GM23338 (cell line): ENCODE measurements at regions not wholly inside any gene's neighbourhood (a gene's known extent, or its start where the extent isn't known, plus 50 kb on each side); places are given as distances from the start of the nearest gene placed in this dataset.

Experiments
- ATAC-seq: fragments of 200-7000 bp; cut with Tn5 transposase; 3 replicates; pipeline ENCODE4 v1.9.1; 2020
- DNase-seq: peaks from one replicate; pipeline ENCODE4 v3.0.0-alpha.2; 2015; ENCODE audit warnings: low spot score
- H2AFZ ChIP-seq: fragments of 200-600 bp; sonication (generic); 2 replicates; pipeline ENCODE4 v1.8.0; 2016; ENCODE audit warnings: antibody characterized with exemption, mild to moderate bottlenecking, moderate library complexity
- H3F3A ChIP-seq: fragments of 200-600 bp; sonication (generic); replicated peaks from 2 replicates; pipeline ENCODE4 v1.8.0; 2017; ENCODE audit warnings: antibody characterized with exemption, mixed run types, low read depth
- H3K27ac ChIP-seq: fragments of 200-600 bp; sonication (generic); 2 replicates; pipeline ENCODE4 v1.6.1; 2016; ENCODE audit warnings: low read depth
- H3K27me3 ChIP-seq: fragments of 200-600 bp; sonication (generic); 2 replicates; pipeline ENCODE4 v1.8.0; 2016; ENCODE audit warnings: mild to moderate bottlenecking, mixed run types, moderate library complexity; ENCODE audit not compliant: insufficient read depth
- H3K36me3 ChIP-seq: fragments of 200-600 bp; sonication (generic); 2 replicates; pipeline ENCODE4 v1.8.0; 2016; ENCODE audit warnings: mild to moderate bottlenecking; ENCODE audit not compliant: insufficient read depth
- H3K4me1 ChIP-seq: fragments of 200-600 bp; sonication (generic); 2 replicates; pipeline ENCODE4 v1.8.0; 2016; ENCODE audit warnings: mild to moderate bottlenecking, moderate library complexity; ENCODE audit not compliant: insufficient read depth
- H3K4me2 ChIP-seq: fragments of 200-600 bp; sonication (generic); 2 replicates; pipeline ENCODE4 v1.7.1; 2017; ENCODE audit warnings: mixed run types
- H3K4me3 ChIP-seq: fragments of 200-600 bp; sonication (generic); 2 replicates; pipeline ENCODE4 v1.6.1; 2016; ENCODE audit warnings: mixed run types
- H3K79me2 ChIP-seq: fragments of 200-600 bp; sonication (generic); replicated peaks from 2 replicates; pipeline ENCODE4 v1.8.0; 2017; ENCODE audit warnings: mild to moderate bottlenecking; ENCODE audit not compliant: insufficient read depth
- H3K9me2 ChIP-seq: fragments of 200-600 bp; sonication (generic); 2 replicates; pipeline ENCODE4 v1.8.0; 2017; ENCODE audit not compliant: insufficient read depth
- H4K20me1 ChIP-seq: fragments of 200-600 bp; sonication (generic); replicated peaks from 2 replicates; pipeline ENCODE4 v1.8.0; 2017; ENCODE audit warnings: mild to moderate bottlenecking; ENCODE audit not compliant: insufficient read depth
- H3K27ac Mint-ChIP-seq: 2 replicates; pipeline ENCODE4 v1.8.0; 2020; ENCODE audit warnings: inconsistent platforms, mild to moderate bottlenecking, moderate library complexity, mixed read lengths
- H3K27me3 Mint-ChIP-seq: 3 replicates; pipeline ENCODE4 v1.8.0; 2022; ENCODE audit warnings: low read depth, mild to moderate bottlenecking, moderate library complexity, mixed read lengths, inconsistent platforms; ENCODE audit not compliant: insufficient read depth, poor library complexity
- H3K36me3 Mint-ChIP-seq: 3 replicates; pipeline ENCODE4 v1.8.0; 2021; ENCODE audit warnings: low read depth, mild to moderate bottlenecking, inconsistent platforms, moderate library complexity, mixed read lengths
- H3K4me1 Mint-ChIP-seq: 3 replicates; pipeline ENCODE4 v1.8.0; 2020; ENCODE audit warnings: mild to moderate bottlenecking, inconsistent platforms, mixed read lengths
- H3K4me3 Mint-ChIP-seq: 3 replicates; pipeline ENCODE4 v1.8.0; 2021; ENCODE audit warnings: moderate library complexity, mild to moderate bottlenecking, inconsistent platforms, mixed read lengths
- H3K9me3 Mint-ChIP-seq: 3 replicates; pipeline ENCODE4 v1.8.0; 2020; ENCODE audit warnings: moderate library complexity, mild to moderate bottlenecking, inconsistent platforms, mixed read lengths
- CREB1 ChIP-seq: fragments of 250-450 bp; sonication (Bioruptor Pico); IDR thresholded peaks from 2 replicates; pipeline ENCODE4 v1.5.0; 2020; ENCODE audit warnings: low read depth, mild to moderate bottlenecking, moderate library complexity
- CTCF ChIP-seq, 2 experiments: fragments of 200-600 bp in 1 of 2; sonication (generic) in 1 of 2; conservative IDR thresholded peaks; 2 replicates each; pipeline versions ENCODE4 v1.5.1 to v1.6.1; 2016 to 2017; ENCODE audit warnings: antibody characterized with exemption in 2 of 2, low read depth in 2 of 2, mild to moderate bottlenecking in 2 of 2, moderate library complexity in 1 of 2
- EZH2 ChIP-seq: fragments of 200-600 bp; sonication (generic); IDR thresholded peaks from one replicate; pipeline ENCODE4 v1.8.0; 2017; ENCODE audit warnings: antibody characterized with exemption, mild to moderate bottlenecking, low read depth; ENCODE audit not compliant: unreplicated experiment
- NANOG ChIP-seq: IDR thresholded peaks from 2 replicates; pipeline ENCODE4 v1.6.1; 2016; ENCODE audit warnings: antibody characterized with exemption, borderline replicate concordance
- ZNF114 ChIP-seq: fragments of 250-450 bp; sonication (Bioruptor Pico); IDR thresholded peaks from 2 replicates; pipeline ENCODE4 v1.5.0; 2020; ENCODE audit warnings: mild to moderate bottlenecking, moderate library complexity
- ZNF331 ChIP-seq: fragments of 250-450 bp; sonication (Bioruptor Pico); IDR thresholded peaks from 2 replicates; pipeline ENCODE4 v1.5.0; 2020; ENCODE audit warnings: low read depth, mild to moderate bottlenecking, moderate library complexity

GRCh38 chr15:31203999-31204398, 102.5 kb upstream of the TRPM1 start (continued):
- TF ChIP-seq CTCF (conservative IDR thresholded peaks at IDR 0.05; ENCODE audit: low read depth in 2 of 2) (no peak), CREB1 (CRISPR knock-in tag) (no peak), ZNF114 (no peak), ZNF331 (CRISPR knock-in tag) (no peak), NANOG (no peak), EZH2 (no peak)

- H3K4me3 Mint-ChIP-seq, result no peak overlapping the region
- Histone ChIP-seq H3F3A (no peaks in the 10 kb centered on the region), H3K4me1 (no peaks in the 10 kb centered on the region), H3K27ac (no peak overlapping the region), H3K9me2 (no peaks in the 10 kb centered on the region; the same call in 1 of the 2 replicates), H3K79me2 (no peaks in the 10 kb centered on the region), H2AFZ (no peak overlapping the region), H3K36me3 (no peaks in the 10 kb centered on the region), H3K27me3 (no peaks in the 10 kb centered on the region), H3K4me3 (no peak overlapping the region), H3K4me2 (no peak overlapping the region), H4K20me1 (no peaks in the 10 kb centered on the region)
- no peak overlapping the region for H3K27ac Mint-ChIP-seq
- H3K9me3 Mint-ChIP-seq, result peaks cover 12% of the 10 kb centered on the region; the same call in 2 of the 3 replicates
- H3K4me1 Mint-ChIP-seq, result no peaks in the 10 kb centered on the region
- no peaks in the 10 kb centered on the region for H3K36me3 Mint-ChIP-seq
- DNase-seq (no peak), ATAC-seq (no peak)
- no peak for TF ChIP-seq EZH2
- peak in 1 of 2 experiments; percentile 49; a peak in 2 of 4 replicates for TF ChIP-seq CTCF (conservative IDR thresholded peaks at IDR 0.05; ENCODE audit: low read depth in 2 of 2)
- H3K27me3 Mint-ChIP-seq, result peaks cover under 1% of the 10 kb centered on the region
These were observed 105.1 kb upstream of the TRPM1 start for GRCh38 chr15:31206386-31207181.

GRCh38 chr15:31207246-31207645, 105.7 kb upstream of the TRPM1 start:
- no peaks in the 10 kb centered on the region for H3F3A ChIP-seq
- no peaks in the 10 kb centered on the region for H3K36me3 Mint-ChIP-seq
- no peak overlapping the region for H3K4me2 ChIP-seq
- H3K27me3 ChIP-seq, result no peaks in the 10 kb centered on the region
- H3K9me3 Mint-ChIP-seq, result peaks cover 14% of the 10 kb centered on the region; the same call in 1 of the 3 replicates
- DNase-seq (no peak), ATAC-seq (no peak)
- H3K4me3 ChIP-seq, result no peak overlapping the region
- H3K27ac Mint-ChIP-seq, result no peak overlapping the region
- no peaks in the 10 kb centered on the region for H3K79me2 ChIP-seq
- H4K20me1 ChIP-seq, result no peaks in the 10 kb centered on the region
- no peaks in the 10 kb centered on the region for H3K27me3 Mint-ChIP-seq
- H3K4me3 Mint-ChIP-seq, result no peak overlapping the region
- H3K4me1 ChIP-seq, result no peaks in the 10 kb centered on the region
- no peaks in the 10 kb centered on the region for H3K4me1 Mint-ChIP-seq
- TF ChIP-seq NANOG, result no peak
- H2AFZ ChIP-seq, result no peak overlapping the region
- H3K27ac ChIP-seq, result no peak overlapping the region
- no peaks in the 10 kb centered on the region for H3K36me3 ChIP-seq
- H3K9me2 ChIP-seq, result no peaks in the 10 kb centered on the region; the same call in 1 of the 2 replicates
